Gastroesophageal sphincter (tissue), 3 donors: ENCODE measurements at regions not wholly inside any gene's neighbourhood (a gene's known extent, or its start where the extent isn't known, plus 50 kb on each side); places are given as distances from the start of the nearest gene placed in this dataset.

Source experiments
- POLR2A ChIP-seq, 2 donors: fragments of 450-650 bp; IDR thresholded peaks; one replicate each; pipeline ENCODE4 v1.6.1; 2017; ENCODE audit warnings: antibody characterized with exemption in 2 of 2, mild to moderate bottlenecking in 2 of 2, moderate library complexity in 1 of 2
- POLR2AphosphoS5 ChIP-seq: sonication (generic); formaldehyde crosslinking; IDR thresholded peaks from one replicate; pipeline ENCODE4 v1.6.1; 2017; ENCODE audit warnings: antibody characterized with exemption
- TF ChIP-seq, protein P1 (sequence below), 4 experiments: fragments of 200-600 bp in 2 of 4; fragments of 450-650 bp in 2 of 4; sonication (generic) in 1 of 4; IDR thresholded peaks; one replicate each; pipeline ENCODE4 v1.5.1; 2017 to 2019; ENCODE audit warnings: antibody characterized with exemption in 4 of 4, mild to moderate bottlenecking in 2 of 4, moderate library complexity in 2 of 4

DNA sequence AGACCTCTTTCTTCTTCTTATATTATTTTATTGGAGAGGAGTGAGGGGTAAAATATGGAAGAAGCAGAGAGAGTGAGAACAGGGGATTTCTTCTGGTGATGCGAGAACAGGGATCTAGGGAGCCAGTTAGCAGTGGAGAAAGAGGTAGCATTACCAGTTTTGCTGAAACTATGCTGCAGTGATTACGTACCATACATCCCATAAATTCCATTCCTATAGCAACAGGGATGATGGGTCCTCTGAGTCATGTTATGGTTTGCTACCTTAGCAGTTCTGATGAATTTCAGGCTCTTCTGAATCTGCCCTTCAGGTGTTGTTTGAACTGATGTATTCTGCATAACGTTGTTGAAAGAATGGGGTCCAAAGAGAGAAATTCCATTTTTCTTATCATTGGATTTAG, 625.4 kb upstream of the LRFN5 start:
- TF ChIP-seq POLR2AphosphoS5 (no peak), POLR2A (IDR thresholded peaks at IDR 0.05) (no peak)
- TF ChIP-seq, protein P1, sequence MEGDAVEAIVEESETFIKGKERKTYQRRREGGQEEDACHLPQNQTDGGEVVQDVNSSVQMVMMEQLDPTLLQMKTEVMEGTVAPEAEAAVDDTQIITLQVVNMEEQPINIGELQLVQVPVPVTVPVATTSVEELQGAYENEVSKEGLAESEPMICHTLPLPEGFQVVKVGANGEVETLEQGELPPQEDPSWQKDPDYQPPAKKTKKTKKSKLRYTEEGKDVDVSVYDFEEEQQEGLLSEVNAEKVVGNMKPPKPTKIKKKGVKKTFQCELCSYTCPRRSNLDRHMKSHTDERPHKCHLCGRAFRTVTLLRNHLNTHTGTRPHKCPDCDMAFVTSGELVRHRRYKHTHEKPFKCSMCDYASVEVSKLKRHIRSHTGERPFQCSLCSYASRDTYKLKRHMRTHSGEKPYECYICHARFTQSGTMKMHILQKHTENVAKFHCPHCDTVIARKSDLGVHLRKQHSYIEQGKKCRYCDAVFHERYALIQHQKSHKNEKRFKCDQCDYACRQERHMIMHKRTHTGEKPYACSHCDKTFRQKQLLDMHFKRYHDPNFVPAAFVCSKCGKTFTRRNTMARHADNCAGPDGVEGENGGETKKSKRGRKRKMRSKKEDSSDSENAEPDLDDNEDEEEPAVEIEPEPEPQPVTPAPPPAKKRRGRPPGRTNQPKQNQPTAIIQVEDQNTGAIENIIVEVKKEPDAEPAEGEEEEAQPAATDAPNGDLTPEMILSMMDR (IDR thresholded peaks at IDR 0.05) = no peak
